ENCODE measurements at regions not wholly inside any gene's neighbourhood (a gene's known extent, or its start where the extent isn't known, plus 50 kb on each side); places are given as distances from the start of the nearest gene placed in this dataset.

DNA sequence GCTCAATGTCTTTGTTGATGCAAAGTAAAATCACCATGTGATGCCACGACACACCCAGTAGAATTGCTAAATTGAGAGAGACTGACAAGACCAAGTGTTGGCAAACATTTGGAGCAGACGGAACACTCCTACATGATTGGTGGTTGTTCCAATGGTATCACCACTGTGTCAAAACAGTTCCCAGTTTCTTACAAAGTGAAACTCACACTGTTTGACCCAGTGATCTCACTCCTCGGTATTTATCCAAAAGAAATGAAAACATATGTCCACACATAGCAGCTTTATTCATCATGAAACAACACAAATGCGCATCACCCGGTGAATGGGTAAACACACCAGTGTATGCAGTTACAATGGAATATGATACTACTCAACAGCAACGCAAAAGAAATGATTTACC is 74.0 kb upstream of the SULF2 start:
- no peak for TF ChIP-seq RFX1 (IDR thresholded peaks at IDR 0.05)
- TF ChIP-seq FOXK2 (IDR thresholded peaks at IDR 0.05), result no peak
- no peak for TF ChIP-seq MXD4 (CRISPR knock-in tag; IDR thresholded peaks at IDR 0.05)
- TF ChIP-seq, protein P1, sequence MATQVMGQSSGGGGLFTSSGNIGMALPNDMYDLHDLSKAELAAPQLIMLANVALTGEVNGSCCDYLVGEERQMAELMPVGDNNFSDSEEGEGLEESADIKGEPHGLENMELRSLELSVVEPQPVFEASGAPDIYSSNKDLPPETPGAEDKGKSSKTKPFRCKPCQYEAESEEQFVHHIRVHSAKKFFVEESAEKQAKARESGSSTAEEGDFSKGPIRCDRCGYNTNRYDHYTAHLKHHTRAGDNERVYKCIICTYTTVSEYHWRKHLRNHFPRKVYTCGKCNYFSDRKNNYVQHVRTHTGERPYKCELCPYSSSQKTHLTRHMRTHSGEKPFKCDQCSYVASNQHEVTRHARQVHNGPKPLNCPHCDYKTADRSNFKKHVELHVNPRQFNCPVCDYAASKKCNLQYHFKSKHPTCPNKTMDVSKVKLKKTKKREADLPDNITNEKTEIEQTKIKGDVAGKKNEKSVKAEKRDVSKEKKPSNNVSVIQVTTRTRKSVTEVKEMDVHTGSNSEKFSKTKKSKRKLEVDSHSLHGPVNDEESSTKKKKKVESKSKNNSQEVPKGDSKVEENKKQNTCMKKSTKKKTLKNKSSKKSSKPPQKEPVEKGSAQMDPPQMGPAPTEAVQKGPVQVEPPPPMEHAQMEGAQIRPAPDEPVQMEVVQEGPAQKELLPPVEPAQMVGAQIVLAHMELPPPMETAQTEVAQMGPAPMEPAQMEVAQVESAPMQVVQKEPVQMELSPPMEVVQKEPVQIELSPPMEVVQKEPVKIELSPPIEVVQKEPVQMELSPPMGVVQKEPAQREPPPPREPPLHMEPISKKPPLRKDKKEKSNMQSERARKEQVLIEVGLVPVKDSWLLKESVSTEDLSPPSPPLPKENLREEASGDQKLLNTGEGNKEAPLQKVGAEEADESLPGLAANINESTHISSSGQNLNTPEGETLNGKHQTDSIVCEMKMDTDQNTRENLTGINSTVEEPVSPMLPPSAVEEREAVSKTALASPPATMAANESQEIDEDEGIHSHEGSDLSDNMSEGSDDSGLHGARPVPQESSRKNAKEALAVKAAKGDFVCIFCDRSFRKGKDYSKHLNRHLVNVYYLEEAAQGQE (IDR thresholded peaks at IDR 0.05; ENCODE audit: borderline replicate concordance in 1 of 2, low read depth in 1 of 2, low read length in 2 of 2), result no peak
- TF ChIP-seq POLR2A (IDR thresholded peaks at IDR 0.05; ENCODE audit: insufficient read depth in 1 of 2, low read depth in 2 of 2, low read length in 2 of 2), result no peak
- TF ChIP-seq JARID2 (CRISPR knock-in tag; IDR thresholded peaks at IDR 0.05; ENCODE audit: insufficient replicate concordance), result no peak
- TF ChIP-seq RAD51 (IDR thresholded peaks at IDR 0.05; ENCODE audit: borderline replicate concordance), result no peak
